K562 (cell line): ENCODE measurements at regions not wholly inside any gene's neighbourhood (a gene's known extent, or its start where the extent isn't known, plus 50 kb on each side); places are given as distances from the start of the nearest gene placed in this dataset.

Source experiments
- ATAC-seq: fragments of 200-7000 bp; cut with Tn5 transposase; 3 replicates; pipeline ENCODE4 v1.9.1; 2020; ENCODE audit warnings: moderate library complexity
- BruUV-seq: library from RNA; stranded (reverse); fragments of 400-500 nt; replicated peaks from 2 replicates; lab custom pipeline; 2021; lab: Mats Ljungman, UMichigan
- CTCF ChIA-PET: fragments of 300-600 bp; formaldehyde crosslinking; extraction: SDS; loops from one replicate; lab custom pipeline; 2021; ENCODE audit warnings: low intra/inter-chr PET ratio; lab: Yijun Ruan, JAX
- POLR2A ChIA-PET: fragments of 300-600, 350-650 bp; sonication (Branson Sonifier 250); formaldehyde crosslinking; extraction: SDS; loops from one replicate; lab custom pipeline; 2021; ENCODE audit warnings: antibody characterized with exemption, inconsistent platforms; lab: Yijun Ruan, JAX
- DNase-seq, 4 experiments: peaks; one replicate each; pipeline versions ENCODE4 v3.0.0 to v3.0.0-alpha.2; 2011 to 2018; ENCODE audit warnings: low spot score in 3 of 4, mixed read lengths in 3 of 4; ENCODE audit errors: extremely low read depth in 1 of 4
- FAIRE-seq: peaks from 2 replicates; lab custom pipeline; 2011; peaks lifted over from hg19 to GRCh38; lab: Jason Lieb, UNC
- H2AFZ ChIP-seq: 2 replicates; pipeline ENCODE4 v1.6.0; 2011; ENCODE audit warnings: low read depth, low read length, control low read depth, inconsistent platforms
- H3K27ac ChIP-seq: fragments of 200-600 bp; 3 replicates; pipeline ENCODE4 v1.8.0; 2011; ENCODE audit warnings: low read depth, mild to moderate bottlenecking, control low read depth, inconsistent platforms, low read length, moderate library complexity, mixed read lengths; ENCODE audit errors: extremely low read depth
- H3K27me3 ChIP-seq, 2 experiments: fragments of 300-600 bp in 1 of 2; 2 replicates in 1 of 2; 3 replicates in 1 of 2; pipeline versions ENCODE4 v1.6.0 to v1.8.0; 2011; ENCODE audit warnings: inconsistent platforms in 2 of 2, low read length in 2 of 2, mild to moderate bottlenecking in 1 of 2, mixed read lengths in 1 of 2, moderate library complexity in 1 of 2; ENCODE audit not compliant: control insufficient read depth in 2 of 2, insufficient read depth in 2 of 2
- H3K36me3 ChIP-seq: fragments of 300-600 bp; 3 replicates; pipeline ENCODE4 v1.8.0; 2011; ENCODE audit warnings: mild to moderate bottlenecking, low read length, inconsistent platforms; ENCODE audit not compliant: control insufficient read depth, insufficient read depth
- H3K4me1 ChIP-seq, 2 experiments: fragments of 200-600 bp in 1 of 2; replicated peaks in 1 of 2; 2 replicates in 1 of 2; 3 replicates in 1 of 2; pipeline versions ENCODE4 v1.5.1 to v1.8.0; 2011; ENCODE audit warnings: inconsistent platforms in 2 of 2, low read length in 2 of 2, mild to moderate bottlenecking in 1 of 2, mixed read lengths in 1 of 2, moderate library complexity in 1 of 2; ENCODE audit not compliant: control insufficient read depth in 2 of 2, insufficient read depth in 2 of 2
- H3K4me2 ChIP-seq: 2 replicates; pipeline ENCODE4 v1.6.1; 2011; ENCODE audit warnings: low read length, control low read depth, inconsistent platforms, mixed read lengths; ENCODE audit not compliant: insufficient read depth
- H3K4me3 ChIP-seq: fragments of 200-600 bp; sonication (generic), shearing (Covaris generic); 2 replicates; pipeline ENCODE4 v1.5.1; 2016; ENCODE audit warnings: control low read depth, inconsistent platforms
- H3K79me2 ChIP-seq: fragments of 200-600 bp; 3 replicates; pipeline ENCODE4 v1.8.0; 2011; ENCODE audit warnings: low read length, inconsistent platforms; ENCODE audit not compliant: control insufficient read depth, insufficient read depth
- H3K9ac ChIP-seq, 2 experiments: 2 replicates each; pipeline versions ENCODE4 v1.6.0 to v1.6.1; 2011; ENCODE audit warnings: low read depth in 2 of 2, low read length in 2 of 2, control low read depth in 1 of 2, inconsistent platforms in 1 of 2, mild to moderate bottlenecking in 1 of 2, mixed read lengths in 1 of 2; ENCODE audit not compliant: insufficient read depth in 1 of 2
- H3K9me1 ChIP-seq: one replicate; pipeline ENCODE4 v1.6.0; 2011; ENCODE audit warnings: inconsistent platforms, mild to moderate bottlenecking, low read length, moderate library complexity; ENCODE audit not compliant: control insufficient read depth, insufficient read depth
- H3K9me3 ChIP-seq: replicated peaks from 2 replicates; pipeline ENCODE4 v1.5.1; 2011; ENCODE audit warnings: low read depth, low read length, inconsistent platforms; ENCODE audit not compliant: control insufficient read depth, insufficient read depth
- H4K20me1 ChIP-seq: replicated peaks from 2 replicates; pipeline ENCODE4 v1.6.1; 2011; ENCODE audit warnings: low read length, inconsistent platforms, mixed read lengths; ENCODE audit not compliant: control insufficient read depth, insufficient read depth
- EGR1 ChIP-seq: fragments of 450-650 bp; conservative IDR thresholded peaks from 2 replicates; pipeline ENCODE4 v1.6.1; 2017; ENCODE audit warnings: mild to moderate bottlenecking
- ELF1 ChIP-seq: fragments of 200-800 bp; sonication (Bioruptor generic); IDR thresholded peaks from 2 replicates; pipeline ENCODE4 v1.6.1; 2016; ENCODE audit warnings: missing genetic modification characterization, missing compliant biosample characterization
- MED1 ChIP-seq: sonication (generic); formaldehyde crosslinking; IDR thresholded peaks from 2 replicates; pipeline ENCODE4 v1.8.1; 2023; ENCODE audit warnings: missing genetic modification reagents, borderline replicate concordance
- NUFIP1 ChIP-seq: fragments of 450-650 bp; IDR thresholded peaks from 2 replicates; pipeline ENCODE4 v1.6.1; 2018; ENCODE audit not compliant: partially characterized antibody
- SMC3 ChIP-seq: conservative IDR thresholded peaks from 2 replicates; pipeline ENCODE4 v1.6.1; 2011; ENCODE audit warnings: low read depth, low read length, improper control_type of control experiment; ENCODE audit not compliant: insufficient read depth
- ZBTB33 ChIP-seq: sonication (generic); formaldehyde crosslinking; IDR thresholded peaks from 2 replicates; pipeline ENCODE4 v1.8.1; 2023; ENCODE audit warnings: mild to moderate bottlenecking, missing genetic modification reagents
- WGBS: fragments of 100-300 bp; shearing (Covaris generic); methylation state at CpG from one replicate; pipeline ENCODE4 v1.1.6; 2016; ENCODE audit warnings: low coverage, mixed read lengths; ENCODE audit not compliant: insufficient coverage; ENCODE audit errors: missing lambda C conversion rate; 5-methylcytosine and 5-hydroxymethylcytosine counted together
- in situ Hi-C: fragments of 300-500 bp; cut with MboI; formaldehyde crosslinking; loops from 4 replicates; pipeline ENCODE4 v1.15.0; 2018; ENCODE audit warnings: inconsistent platforms, mixed read lengths
- intact Hi-C: fragments of 100-400 bp; cut with micrococcal nuclease; formaldehyde crosslinking; loops from 2 replicates; pipeline ENCODE4 v1.14.2; 2022

DNA sequence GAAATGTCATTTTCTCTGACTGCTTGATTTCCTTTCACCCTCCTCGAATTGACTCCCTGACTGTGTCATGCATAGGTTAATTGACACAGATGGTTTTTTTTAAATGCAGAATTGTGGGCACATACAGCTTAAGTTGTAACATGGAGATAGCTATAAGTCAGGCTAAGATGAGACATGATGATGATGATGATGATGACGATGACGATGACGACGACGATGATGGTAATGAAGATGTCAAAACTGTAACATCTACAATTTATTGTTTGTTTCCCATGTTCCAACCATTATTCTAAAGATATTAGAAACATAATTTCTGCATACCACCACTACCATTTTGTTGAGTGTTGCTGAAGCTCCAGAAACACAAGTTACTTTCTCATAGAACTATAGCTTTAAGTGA is 1232.8 kb downstream of the XPNPEP1 start:
- Histone ChIP-seq H2AFZ (no peak overlapping the region), H3K36me3 (no peaks in the 10 kb centered on the region), H3K9ac (no peak overlapping the region)
- WGBS = 4% methylated on average over 5 of the region's 6 CpGs
- ATAC-seq (no peak), FAIRE-seq (no peak)
- in situ Hi-C loops = no loop called here
- TF ChIP-seq MED1 (CRISPR knock-in tag) (no peak), SMC3 (no peak), ELF1 (tag) (no peak), NUFIP1 (no peak), ZBTB33 (CRISPR knock-in tag) (no peak), EGR1 (no peak)
- TF ChIP-seq, all 486 proteins: peak for 0
- Histone ChIP-seq H4K20me1 (no peaks in the 10 kb centered on the region), H3K27me3 (no peaks in the 10 kb centered on the region), H3K4me2 (no peak overlapping the region), H3K4me1 (no peaks in the 10 kb centered on the region), H3K27ac (no peak overlapping the region), H3K4me3 (no peak overlapping the region), H3K79me2 (no peaks in the 10 kb centered on the region), H3K9me1 (no peaks in the 10 kb centered on the region), H3K9me3 (no peaks in the 10 kb centered on the region)
- POLR2A ChIA-PET = no interaction called here
- no TSS peak for BruUV-seq
- intact Hi-C loops = no loop called here
- CTCF ChIA-PET = no interaction called here
- no peak for DNase-seq
